ENCODE measurements at regions not wholly inside any gene's neighbourhood (a gene's known extent, or its start where the extent isn't known, plus 50 kb on each side); places are given as distances from the start of the nearest gene placed in this dataset.
A peak's percentile ranks its signal among the peaks of the same experiment; 100 is the strongest.

DNA sequence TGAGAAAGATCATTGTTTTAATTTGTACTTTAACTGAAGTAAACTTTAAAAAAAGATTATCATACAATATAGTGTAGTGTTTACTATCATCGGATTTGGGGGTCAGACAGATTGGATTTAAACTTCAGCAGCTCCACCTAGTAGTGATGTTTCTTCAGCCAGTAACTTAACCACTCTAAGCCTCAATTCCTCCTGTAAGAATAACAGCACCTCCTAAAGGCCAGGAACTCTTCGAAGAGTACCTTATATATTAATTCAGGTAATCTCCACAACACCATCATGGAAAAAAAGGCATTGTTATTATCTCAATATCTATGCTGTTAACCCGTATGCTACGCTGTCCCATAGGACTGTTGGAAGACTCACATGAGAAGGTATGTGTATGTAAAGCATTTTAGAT lies 69.0 kb upstream of the DLGAP1 start:
- DNase-seq = no peak

DNA sequence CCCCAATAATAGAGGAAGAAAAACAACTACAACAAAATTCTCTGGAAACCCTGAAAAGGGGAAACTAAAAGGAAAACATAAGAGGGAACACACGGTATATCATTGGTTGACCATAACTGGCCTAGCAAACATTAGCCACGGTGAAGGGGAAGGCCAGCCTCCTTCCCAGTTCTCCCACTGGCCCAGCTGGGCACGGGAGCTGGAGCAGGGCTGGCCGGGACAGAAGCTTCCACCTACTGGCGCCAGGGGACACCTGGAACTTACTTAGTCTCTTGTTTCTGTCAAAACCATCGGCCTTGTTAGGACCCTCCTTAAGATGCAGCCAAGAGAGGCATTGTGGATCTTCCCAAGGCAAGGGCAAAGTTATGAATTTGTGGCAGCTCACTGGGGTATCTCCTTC lies 56.1 kb upstream of the DLGAP1 start:
- no peak for DNase-seq

DNA sequence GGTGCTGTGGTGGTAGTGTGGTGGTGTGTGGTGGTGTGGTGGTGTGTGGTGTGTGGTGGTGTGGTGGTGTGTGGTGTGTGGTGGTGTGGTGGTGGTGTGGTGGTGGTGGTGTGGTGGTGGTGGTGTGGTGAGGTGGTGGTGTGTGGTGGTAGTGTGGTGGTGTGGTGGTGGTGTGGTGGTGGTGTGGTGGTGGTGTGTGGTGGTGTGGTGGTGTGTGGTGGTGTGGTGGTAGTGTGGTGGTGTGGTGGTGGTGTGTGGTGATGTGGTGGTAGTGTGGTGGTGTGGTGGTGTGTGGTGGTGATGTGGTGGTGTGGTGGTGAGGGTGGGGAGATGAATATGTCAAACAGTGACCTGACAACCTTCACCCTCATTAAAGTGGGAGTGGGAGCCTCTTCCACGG lies 55.6 kb upstream of the DLGAP1 start:
- peak; percentile 0 for DNase-seq

DNA sequence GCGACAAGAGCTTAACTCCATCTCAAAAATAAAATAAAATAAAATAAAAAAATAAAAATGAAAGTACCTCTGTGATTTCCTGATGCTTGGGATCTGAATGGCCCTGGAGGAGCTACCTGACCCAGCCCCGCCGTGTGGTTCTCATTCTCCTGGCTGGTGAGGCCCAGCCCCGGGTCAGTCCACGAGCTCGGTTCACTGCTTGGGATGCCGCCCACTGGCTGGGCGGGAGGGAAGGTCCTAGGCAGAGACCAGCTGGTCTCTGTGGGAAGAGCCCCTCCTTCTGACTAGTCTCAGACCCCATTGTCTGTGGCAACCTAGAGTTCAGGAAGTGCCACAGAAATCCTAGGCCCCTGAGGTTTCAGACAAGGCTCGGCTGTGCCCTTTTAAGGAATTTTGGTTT lies 55.1 kb upstream of the DLGAP1 start:
- no peak for DNase-seq
